GM12891 (cell line): ENCODE measurements at regions not wholly inside any gene's neighbourhood (a gene's known extent, or its start where the extent isn't known, plus 50 kb on each side); places are given as distances from the start of the nearest gene placed in this dataset.

Source experiments
- DNase-seq: peaks from one replicate; pipeline ENCODE4 v3.0.0; 2011; ENCODE audit warnings: low spot score; ENCODE audit not compliant: insufficient read length
- FAIRE-seq: peaks from 2 replicates; lab custom pipeline; 2011; peaks lifted over from hg19 to GRCh38; lab: Jason Lieb, UNC
- PAX5 ChIP-seq: IDR thresholded peaks from 2 replicates; pipeline ENCODE4 v1.6.1; 2011; ENCODE audit warnings: low read length, moderate library complexity, mild to moderate bottlenecking; ENCODE audit not compliant: insufficient read depth, severe bottlenecking
- POLR2A ChIP-seq: IDR thresholded peaks from 2 replicates; pipeline ENCODE4 v1.6.1; 2011; ENCODE audit warnings: low read depth, low read length, control low read depth
- POLR2AphosphoS5 ChIP-seq: IDR thresholded peaks from 2 replicates; pipeline ENCODE4 v1.6.1; 2011; ENCODE audit warnings: low read depth, low read length, control low read depth
- POU2F2 ChIP-seq: IDR thresholded peaks from 2 replicates; pipeline ENCODE4 v1.6.1; 2011; ENCODE audit warnings: low read depth, mild to moderate bottlenecking, control low read depth, low read length, moderate library complexity
- SPI1 ChIP-seq: IDR thresholded peaks from 2 replicates; pipeline ENCODE4 v1.6.1; 2011; ENCODE audit warnings: low read depth, low read length, control low read depth
- TAF1 ChIP-seq: IDR thresholded peaks from 2 replicates; pipeline ENCODE4 v1.6.1; 2011; ENCODE audit warnings: low read depth, low read length, control low read depth

- TF ChIP-seq TAF1 (no peak), POLR2A (no peak), PAX5 (no peak), POLR2AphosphoS5 (no peak), SPI1 (no peak), POU2F2 (no peak)
- no peak for DNase-seq
Observed at GRCh38 chr5:105563842-105564241, 2001.3 kb upstream of the NUDT12 start.

GRCh38 chr5:105554568-105555169 is 1992.1 kb upstream of the NUDT12 start:
- no peak for FAIRE-seq
- DNase-seq: no peak
- TF ChIP-seq POLR2A (no peak), POLR2AphosphoS5 (no peak), TAF1 (no peak), PAX5 (no peak), SPI1 (no peak)

More at GRCh38 chr5:105563842-105564241, 2001.3 kb upstream of the NUDT12 start:
- FAIRE-seq: no peak

GRCh38 chr5:105544300-105544699 is 1981.7 kb upstream of the NUDT12 start:
- DNase-seq (no peak), FAIRE-seq (no peak)
- no peak for TF ChIP-seq SPI1
- no peak for TF ChIP-seq TAF1
- TF ChIP-seq POLR2A: no peak

- TF ChIP-seq SPI1: no peak
- TF ChIP-seq TAF1: no peak
- FAIRE-seq (no peak), DNase-seq (no peak)
Observed at GRCh38 chr5:105536675-105537074, 1974.1 kb upstream of the NUDT12 start.

GRCh38 chr5:105530716-105531261 is 1968.2 kb upstream of the NUDT12 start:
- FAIRE-seq (no peak), DNase-seq (no peak)
- TF ChIP-seq POLR2AphosphoS5 (no peak), TAF1 (no peak), POU2F2 (no peak), SPI1 (no peak), PAX5 (no peak), POLR2A (no peak)

GRCh38 chr5:105529851-105530250 is 1967.3 kb upstream of the NUDT12 start:
- FAIRE-seq (no peak), DNase-seq (no peak)
- no peak for TF ChIP-seq PAX5
- no peak for TF ChIP-seq POU2F2
- no peak for TF ChIP-seq SPI1
- TF ChIP-seq TAF1: no peak
- no peak for TF ChIP-seq POLR2AphosphoS5
- no peak for TF ChIP-seq POLR2A

GRCh38 chr5:105508519-105508918 is 1945.9 kb upstream of the NUDT12 start:
- DNase-seq: no peak
- no peak for TF ChIP-seq POLR2AphosphoS5
- TF ChIP-seq SPI1: no peak
- no peak for TF ChIP-seq POU2F2
- TF ChIP-seq PAX5: no peak
- TF ChIP-seq POLR2A: no peak
- TF ChIP-seq TAF1: no peak
- FAIRE-seq: no peak

- TF ChIP-seq TAF1: no peak
- no peak for TF ChIP-seq POLR2A
- TF ChIP-seq POLR2AphosphoS5: no peak
- no peak for TF ChIP-seq POU2F2
- TF ChIP-seq PAX5: no peak
- TF ChIP-seq SPI1: no peak
- FAIRE-seq: no peak
- DNase-seq: no peak
Observed at GRCh38 chr5:105506692-105507277, 1944.2 kb upstream of the NUDT12 start.

GRCh38 chr5:105503950-105504349 is 1941.4 kb upstream of the NUDT12 start:
- no peak for DNase-seq
- no peak for TF ChIP-seq POLR2A
- no peak for TF ChIP-seq POLR2AphosphoS5
- TF ChIP-seq TAF1: no peak
- no peak for TF ChIP-seq PAX5
- no peak for TF ChIP-seq POU2F2
- TF ChIP-seq SPI1: no peak
- FAIRE-seq: no peak

GRCh38 chr5:105501315-105501714 is 1938.7 kb upstream of the NUDT12 start:
- FAIRE-seq: no peak
- TF ChIP-seq POLR2AphosphoS5: no peak
- no peak for TF ChIP-seq PAX5
- TF ChIP-seq TAF1: no peak
- TF ChIP-seq POLR2A: no peak
- TF ChIP-seq POU2F2: no peak
- TF ChIP-seq SPI1: no peak
- DNase-seq: no peak

GRCh38 chr5:105475401-105475800 is 1912.8 kb upstream of the NUDT12 start:
- DNase-seq (no peak), FAIRE-seq (no peak)
- TF ChIP-seq SPI1 (no peak), POLR2AphosphoS5 (no peak), TAF1 (no peak), PAX5 (no peak), POU2F2 (no peak), POLR2A (no peak)
